Ovary (tissue), 3 donors: ENCODE measurements at regions not wholly inside any gene's neighbourhood (a gene's known extent, or its start where the extent isn't known, plus 50 kb on each side); places are given as distances from the start of the nearest gene placed in this dataset.

ENCODE experiments used
- CTCF ChIP-seq, 3 donors: fragments of 450-650 bp in 2 of 3; fragments of 200-600 bp in 1 of 3; IDR thresholded peaks; one replicate each; pipeline versions ENCODE4 v1.5.1 to v1.8.0; 2016 to 2022; ENCODE audit warnings: antibody characterized with exemption in 3 of 3, mild to moderate bottlenecking in 1 of 3
- EP300 ChIP-seq: sonication (generic); formaldehyde crosslinking; IDR thresholded peaks from one replicate; pipeline ENCODE4 v1.6.1; 2017; ENCODE audit warnings: antibody characterized with exemption
- POLR2A ChIP-seq: fragments of 450-650 bp; IDR thresholded peaks from one replicate; pipeline ENCODE4 v1.6.1; 2017; ENCODE audit warnings: antibody characterized with exemption, mild to moderate bottlenecking, moderate library complexity
- donor health status: DM: no; HTN: no; CAD: no.

GRCh38 chr4:178196751-178197374 lies 754.6 kb upstream of the AGA start:
- TF ChIP-seq EP300 (no peak), POLR2A (no peak), CTCF (IDR thresholded peaks at IDR 0.05) (no peak)
